SK-N-SH treated with all-trans-retinoic acid at 6 μM for 48 hours (cell line): ENCODE measurements at regions not wholly inside any gene's neighbourhood (a gene's known extent, or its start where the extent isn't known, plus 50 kb on each side); places are given as distances from the start of the nearest gene placed in this dataset.

Experiments
- ATAC-seq: fragments of 200-7000 bp; cut with Tn5 transposase; 3 replicates; pipeline ENCODE4 v1.9.1; 2020; ENCODE audit warnings: mild to moderate bottlenecking, moderate library complexity
- ARNTL ChIP-seq: fragments of 450-650 bp; formaldehyde crosslinking; IDR thresholded peaks from 2 replicates; pipeline ENCODE4 v1.5.0; 2020; ENCODE audit warnings: low read depth, mild to moderate bottlenecking, moderate library complexity, borderline replicate concordance
- CSDC2 ChIP-seq: fragments of 250-450 bp; sonication (Bioruptor Pico); IDR thresholded peaks from 2 replicates; pipeline ENCODE4 v1.5.0; 2020; ENCODE audit warnings: mild to moderate bottlenecking, moderate library complexity
- GLIS3 ChIP-seq: fragments of 250-450 bp; sonication (Bioruptor Pico); IDR thresholded peaks from 2 replicates; pipeline ENCODE4 v1.5.0; 2020; ENCODE audit warnings: mild to moderate bottlenecking, moderate library complexity
- ISL1 ChIP-seq: fragments of 250-450 bp; sonication (Bioruptor Pico); IDR thresholded peaks from 2 replicates; pipeline ENCODE4 v2.1.2; 2022; ENCODE audit warnings: mild to moderate bottlenecking, moderate library complexity
- OSR1 ChIP-seq: fragments of 250-450 bp; sonication (Bioruptor Pico); IDR thresholded peaks from 2 replicates; pipeline ENCODE4 v1.8.0; 2022; ENCODE audit warnings: moderate library complexity, mild to moderate bottlenecking, inconsistent platforms
- PATZ1 ChIP-seq: fragments of 250-450 bp; sonication (Bioruptor Pico); IDR thresholded peaks from 2 replicates; pipeline ENCODE4 v1.8.0; 2020; ENCODE audit warnings: mild to moderate bottlenecking, moderate library complexity, borderline replicate concordance
- PPARA ChIP-seq: fragments of 250-450 bp; sonication (Bioruptor Pico); IDR thresholded peaks from 2 replicates; pipeline ENCODE4 v1.5.0; 2020; ENCODE audit warnings: mild to moderate bottlenecking, borderline replicate concordance
- RARB ChIP-seq: fragments of 250-450 bp; sonication (Bioruptor Pico); IDR thresholded peaks from 2 replicates; pipeline ENCODE4 v1.8.0; 2021; ENCODE audit warnings: mild to moderate bottlenecking, moderate library complexity
- SNAI2 ChIP-seq: fragments of 250-450 bp; sonication (Bioruptor Pico); IDR thresholded peaks from 2 replicates; pipeline ENCODE4 v1.5.0; 2020; ENCODE audit warnings: mild to moderate bottlenecking, moderate library complexity
- TCF4 ChIP-seq: fragments of 250-450 bp; sonication (Bioruptor Pico); IDR thresholded peaks from 2 replicates; pipeline ENCODE4 v1.8.0; 2021; ENCODE audit warnings: mild to moderate bottlenecking, moderate library complexity, borderline replicate concordance
- TOX ChIP-seq: fragments of 250-450 bp; sonication (Bioruptor Pico); IDR thresholded peaks from 2 replicates; pipeline ENCODE4 v1.8.0; 2021; ENCODE audit warnings: mild to moderate bottlenecking, moderate library complexity, borderline replicate concordance
- TSHZ2 ChIP-seq: fragments of 250-450 bp; sonication (Bioruptor Pico); IDR thresholded peaks from 2 replicates; pipeline ENCODE4 v1.5.0; 2020; ENCODE audit warnings: mild to moderate bottlenecking, moderate library complexity
- ZC3H10 ChIP-seq: fragments of 250-450 bp; sonication (Bioruptor Pico); IDR thresholded peaks from 2 replicates; pipeline ENCODE4 v1.5.1; 2021; ENCODE audit warnings: mild to moderate bottlenecking, moderate library complexity
- ZFP3 ChIP-seq: fragments of 250-450 bp; sonication (Bioruptor Pico); IDR thresholded peaks from 2 replicates; pipeline ENCODE4 v1.5.0; 2020; ENCODE audit warnings: mild to moderate bottlenecking, moderate library complexity
- ZFP30 ChIP-seq: fragments of 450-650 bp; formaldehyde crosslinking; IDR thresholded peaks from 2 replicates; pipeline ENCODE4 v1.5.0; 2022; ENCODE audit warnings: mild to moderate bottlenecking, moderate library complexity
- ZNF565 ChIP-seq: fragments of 450-650 bp; formaldehyde crosslinking; conservative IDR thresholded peaks from 2 replicates; pipeline ENCODE4 v1.5.0; 2020; ENCODE audit warnings: low read depth, mild to moderate bottlenecking, moderate library complexity
- ZNF70 ChIP-seq: fragments of 450-650 bp; formaldehyde crosslinking; IDR thresholded peaks from 2 replicates; pipeline ENCODE4 v1.5.0; 2020; ENCODE audit warnings: mild to moderate bottlenecking, moderate library complexity
- ZNF8 ChIP-seq: fragments of 450-650 bp; formaldehyde crosslinking; IDR thresholded peaks from 2 replicates; pipeline ENCODE4 v1.5.0; 2020; ENCODE audit warnings: mild to moderate bottlenecking, moderate library complexity
- TF ChIP-seq, protein P1 (sequence below): fragments of 250-450 bp; sonication (Bioruptor Pico); IDR thresholded peaks from 2 replicates; pipeline ENCODE4 v1.5.1; 2020; ENCODE audit warnings: low read depth, mild to moderate bottlenecking, moderate library complexity
- TF ChIP-seq, protein P2 (sequence below): fragments of 250-450 bp; sonication (Bioruptor Pico); IDR thresholded peaks from 2 replicates; pipeline ENCODE4 v1.8.0; 2021; ENCODE audit warnings: low read depth, mild to moderate bottlenecking, moderate library complexity, borderline replicate concordance

GRCh38 chr15:35775471-35775870 is 229.5 kb upstream of the DPH6 start:
- TF ChIP-seq RARB = no peak
- no peak for TF ChIP-seq TCF4 (CRISPR knock-in tag)
- no peak for TF ChIP-seq ISL1 (CRISPR knock-in tag)
- TF ChIP-seq PPARA (CRISPR knock-in tag) = no peak
- TF ChIP-seq SNAI2 = no peak
- no peak for TF ChIP-seq ZFP30 (CRISPR knock-in tag)
- TF ChIP-seq ZC3H10 = no peak
- TF ChIP-seq ARNTL (CRISPR knock-in tag) = no peak
- TF ChIP-seq ZFP3 = no peak
- no peak for ATAC-seq

- ATAC-seq = no peak
- no peak for TF ChIP-seq TOX (CRISPR knock-in tag)
- TF ChIP-seq SNAI2 = no peak
- no peak for TF ChIP-seq ZNF565 (CRISPR knock-in tag)
- TF ChIP-seq RARB = no peak
- no peak for TF ChIP-seq ZNF70 (CRISPR knock-in tag)
- TF ChIP-seq GLIS3 (CRISPR knock-in tag) = no peak
- TF ChIP-seq ISL1 (CRISPR knock-in tag) = no peak
Measured at GRCh38 chr15:35777061-35777460, 231.1 kb upstream of the DPH6 start.

DNA sequence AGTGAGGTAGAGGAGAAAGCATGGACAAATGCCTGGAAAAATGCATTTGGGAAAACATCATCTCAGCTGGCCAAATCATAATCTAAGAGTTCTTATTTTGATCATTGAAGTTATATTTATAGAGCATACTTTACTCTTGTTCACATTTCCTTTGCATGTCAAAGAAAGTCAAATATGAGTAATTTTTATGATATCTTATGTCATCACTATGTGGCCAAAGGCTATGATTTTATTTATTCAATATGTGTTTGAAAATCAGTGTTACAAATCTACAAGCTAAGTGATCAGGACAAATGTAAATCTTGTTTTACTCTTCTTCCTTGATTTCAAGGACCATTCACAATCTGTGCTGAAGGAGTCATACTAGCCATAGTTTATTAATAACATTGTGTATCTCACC is 237.2 kb upstream of the DPH6 start:
- TF ChIP-seq CSDC2 (CRISPR knock-in tag) (no peak), ZC3H10 (no peak), ISL1 (CRISPR knock-in tag) (no peak), PATZ1 (CRISPR knock-in tag) (no peak), ZNF565 (CRISPR knock-in tag) (no peak), ZNF8 (CRISPR knock-in tag) (no peak), SNAI2 (no peak), TCF4 (CRISPR knock-in tag) (no peak), ZFP30 (CRISPR knock-in tag) (no peak), GLIS3 (CRISPR knock-in tag) (no peak)
- TF ChIP-seq, protein P1, sequence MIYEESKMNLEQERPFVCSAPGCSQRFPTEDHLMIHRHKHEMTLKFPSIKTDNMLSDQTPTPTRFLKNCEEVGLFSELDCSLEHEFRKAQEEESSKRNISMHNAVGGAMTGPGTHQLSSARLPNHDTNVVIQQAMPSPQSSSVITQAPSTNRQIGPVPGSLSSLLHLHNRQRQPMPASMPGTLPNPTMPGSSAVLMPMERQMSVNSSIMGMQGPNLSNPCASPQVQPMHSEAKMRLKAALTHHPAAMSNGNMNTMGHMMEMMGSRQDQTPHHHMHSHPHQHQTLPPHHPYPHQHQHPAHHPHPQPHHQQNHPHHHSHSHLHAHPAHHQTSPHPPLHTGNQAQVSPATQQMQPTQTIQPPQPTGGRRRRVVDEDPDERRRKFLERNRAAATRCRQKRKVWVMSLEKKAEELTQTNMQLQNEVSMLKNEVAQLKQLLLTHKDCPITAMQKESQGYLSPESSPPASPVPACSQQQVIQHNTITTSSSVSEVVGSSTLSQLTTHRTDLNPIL (CRISPR knock-in tag) = no peak
- TF ChIP-seq, protein P2, sequence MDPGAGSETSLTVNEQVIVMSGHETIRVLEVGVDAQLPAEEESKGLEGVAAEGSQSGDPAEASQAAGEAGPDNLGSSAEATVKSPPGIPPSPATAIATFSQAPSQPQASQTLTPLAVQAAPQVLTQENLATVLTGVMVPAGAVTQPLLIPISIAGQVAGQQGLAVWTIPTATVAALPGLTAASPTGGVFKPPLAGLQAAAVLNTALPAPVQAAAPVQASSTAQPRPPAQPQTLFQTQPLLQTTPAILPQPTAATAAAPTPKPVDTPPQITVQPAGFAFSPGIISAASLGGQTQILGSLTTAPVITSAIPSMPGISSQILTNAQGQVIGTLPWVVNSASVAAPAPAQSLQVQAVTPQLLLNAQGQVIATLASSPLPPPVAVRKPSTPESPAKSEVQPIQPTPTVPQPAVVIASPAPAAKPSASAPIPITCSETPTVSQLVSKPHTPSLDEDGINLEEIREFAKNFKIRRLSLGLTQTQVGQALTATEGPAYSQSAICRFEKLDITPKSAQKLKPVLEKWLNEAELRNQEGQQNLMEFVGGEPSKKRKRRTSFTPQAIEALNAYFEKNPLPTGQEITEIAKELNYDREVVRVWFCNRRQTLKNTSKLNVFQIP (CRISPR knock-in tag) = no peak
- no peak for ATAC-seq

- no peak for ATAC-seq
- TF ChIP-seq SNAI2 = no peak
Measured at GRCh38 chr15:35784745-35785144, 238.8 kb upstream of the DPH6 start.

DNA sequence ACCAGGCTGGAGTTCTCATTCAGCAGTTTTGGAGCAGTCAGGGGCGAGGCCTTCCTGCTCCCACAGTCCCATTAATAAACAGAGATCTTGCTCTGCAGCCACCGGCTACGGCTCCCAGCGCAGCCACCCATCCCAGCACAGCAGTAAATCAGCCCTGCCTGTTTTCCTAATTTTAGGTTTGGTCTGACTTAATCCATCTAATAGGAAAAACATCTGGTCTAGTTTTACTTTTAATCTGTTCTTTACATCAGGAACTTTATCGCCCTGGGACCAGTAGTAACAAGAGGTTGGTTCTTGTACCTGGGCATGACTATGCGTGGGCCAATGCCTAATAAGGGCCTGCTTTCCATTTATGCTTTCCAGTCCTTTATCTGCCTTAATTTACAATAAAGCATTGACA is 264.0 kb upstream of the DPH6 start:
- ATAC-seq = no peak
- TF ChIP-seq SNAI2 (no peak), ZNF70 (CRISPR knock-in tag) (no peak), ZFP30 (CRISPR knock-in tag) (no peak), RARB (no peak), TOX (CRISPR knock-in tag) (no peak), TCF4 (CRISPR knock-in tag) (peak; percentile 79), ZNF8 (CRISPR knock-in tag) (no peak), PATZ1 (CRISPR knock-in tag) (no peak), GLIS3 (CRISPR knock-in tag) (no peak), ZFP3 (no peak), TSHZ2 (CRISPR knock-in tag) (peak; percentile 89; the same call in 1 of the 2 replicates), ARNTL (CRISPR knock-in tag) (no peak), OSR1 (CRISPR knock-in tag) (no peak)
- TF ChIP-seq, protein P1 (CRISPR knock-in tag) = no peak
